ENCODE measurements at regions not wholly inside any gene's neighbourhood (a gene's known extent, or its start where the extent isn't known, plus 50 kb on each side); places are given as distances from the start of the nearest gene placed in this dataset.

DNA sequence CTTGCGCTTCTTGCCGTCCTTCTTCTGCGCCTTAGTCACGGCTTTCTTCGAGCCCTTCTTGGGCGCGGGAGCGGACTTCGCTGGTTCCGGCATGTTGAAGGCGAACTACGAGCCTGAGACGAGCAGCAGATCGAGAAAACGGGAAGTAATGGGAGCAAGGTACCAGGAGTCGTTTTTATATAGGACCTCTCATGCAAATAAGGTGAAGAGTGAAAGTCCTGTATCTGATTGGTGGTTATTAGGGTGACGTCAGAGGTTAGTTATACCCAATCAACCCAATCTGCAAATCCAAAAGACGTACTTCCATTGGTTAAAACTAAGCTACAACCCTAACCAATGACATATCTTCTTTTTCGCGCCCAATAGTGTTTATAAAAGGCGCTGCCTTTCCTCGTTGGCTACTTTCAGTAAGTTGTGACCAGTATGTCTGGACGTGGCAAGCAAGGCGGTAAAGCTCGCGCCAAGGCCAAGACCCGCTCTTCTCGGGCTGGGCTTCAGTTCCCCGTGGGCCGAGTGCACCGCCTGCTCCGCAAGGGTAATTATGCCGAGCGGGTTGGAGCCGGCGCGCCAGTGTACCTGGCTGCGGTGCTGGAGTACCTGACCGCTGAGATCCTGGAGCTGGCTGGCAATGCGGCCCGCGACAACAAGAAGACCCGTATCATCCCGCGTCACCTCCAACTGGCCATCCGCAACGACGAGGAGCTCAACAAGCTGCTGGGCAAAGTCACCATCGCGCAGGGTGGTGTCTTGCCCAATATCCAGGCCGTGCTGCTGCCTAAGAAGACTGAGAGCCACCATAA, 100.6 kb upstream of the PRSS16 start:
- WGBS, 2 experiments (ENCODE audit: insufficient coverage in 2 of 2), result 0 to 1% methylated on average over 33 to 40 of the region's 51 CpGs
- H3K9me3 ChIP-seq (ENCODE audit: control insufficient read depth, low read length), result no peaks in the 10 kb centered on the region
- H3K4me3 ChIP-seq (ENCODE audit: extremely low read depth, insufficient read depth, low read length, poor library complexity, severe bottlenecking), result peak overlapping the region; percentile 67
- H3K4me1 ChIP-seq (ENCODE audit: control insufficient read depth, insufficient read depth, low read length, poor library complexity, severe bottlenecking), result no peaks in the 10 kb centered on the region
- H3K36me3 ChIP-seq (ENCODE audit: control insufficient read depth, insufficient read depth, low read length), result peaks cover 3% of the 10 kb centered on the region
- H3K27ac ChIP-seq (ENCODE audit: low read depth, low read length, severe bottlenecking), result peak overlapping the region; percentile 97

DNA sequence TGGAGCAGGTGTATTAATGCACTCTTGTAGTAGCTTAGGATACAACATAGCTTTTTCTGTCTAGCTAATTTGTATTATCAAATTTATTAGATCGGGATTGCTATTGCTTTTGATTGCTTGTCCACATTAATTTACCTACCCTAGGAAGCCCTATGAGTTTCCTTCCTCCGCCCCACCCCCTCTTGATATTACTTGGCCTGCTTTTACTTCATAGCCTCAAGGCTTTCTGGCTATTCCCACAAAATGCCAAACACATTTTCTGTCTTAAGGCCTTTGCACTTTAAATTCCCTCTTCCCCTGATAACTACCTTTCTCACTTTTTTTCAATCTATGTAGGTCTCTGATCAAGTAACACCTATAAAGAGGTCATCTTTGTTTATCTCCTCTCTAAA, 99.1 kb upstream of the PRSS16 start:
- Histone ChIP-seq H3K27ac (ENCODE audit: low read depth, low read length, severe bottlenecking) (no peak overlapping the region), H3K4me3 (ENCODE audit: extremely low read depth, insufficient read depth, low read length, poor library complexity, severe bottlenecking) (no peak overlapping the region), H3K9me3 (ENCODE audit: control insufficient read depth, low read length) (no peaks in the 10 kb centered on the region), H3K36me3 (ENCODE audit: control insufficient read depth, insufficient read depth, low read length) (peaks cover 2% of the 10 kb centered on the region), H3K4me1 (ENCODE audit: control insufficient read depth, insufficient read depth, low read length, poor library complexity, severe bottlenecking) (no peaks in the 10 kb centered on the region)
- 86 to 100% methylated on average over 1 of the region's 2 CpGs for WGBS, 2 experiments (ENCODE audit: insufficient coverage in 2 of 2)

GRCh38 chr6:27149150-27149549, 98.4 kb upstream of the PRSS16 start:
- Histone ChIP-seq H3K9me3 (ENCODE audit: control insufficient read depth, low read length) (no peaks in the 10 kb centered on the region), H3K4me1 (ENCODE audit: control insufficient read depth, insufficient read depth, low read length, poor library complexity, severe bottlenecking) (no peaks in the 10 kb centered on the region), H3K36me3 (ENCODE audit: control insufficient read depth, insufficient read depth, low read length) (no peaks in the 10 kb centered on the region), H3K27ac (ENCODE audit: low read depth, low read length, severe bottlenecking) (no peak overlapping the region), H3K4me3 (ENCODE audit: extremely low read depth, insufficient read depth, low read length, poor library complexity, severe bottlenecking) (no peak overlapping the region)
- WGBS, 2 experiments (ENCODE audit: insufficient coverage in 2 of 2), result 20% methylated on average over 1 of the region's 1 CpG; no CpG with 5 or more reads in 1 of the 2 experiments

GRCh38 chr6:27154696-27155095, 92.8 kb upstream of the PRSS16 start:
- Histone ChIP-seq H3K4me3 (ENCODE audit: extremely low read depth, insufficient read depth, low read length, poor library complexity, severe bottlenecking) (no peak overlapping the region), H3K9me3 (ENCODE audit: control insufficient read depth, low read length) (no peaks in the 10 kb centered on the region), H3K4me1 (ENCODE audit: control insufficient read depth, insufficient read depth, low read length, poor library complexity, severe bottlenecking) (no peaks in the 10 kb centered on the region), H3K27ac (ENCODE audit: low read depth, low read length, severe bottlenecking) (no peak overlapping the region), H3K36me3 (ENCODE audit: control insufficient read depth, insufficient read depth, low read length) (no peaks in the 10 kb centered on the region)
- WGBS, 2 experiments (ENCODE audit: insufficient coverage in 2 of 2), result no CpG with 5 or more reads among the region's 1 CpG

- H3K9me3 ChIP-seq (ENCODE audit: control insufficient read depth, low read length), result no peaks in the 10 kb centered on the region
- WGBS, 2 experiments (ENCODE audit: insufficient coverage in 2 of 2), result 30 to 42% methylated on average over 14 to 15 of the region's 15 CpGs
- no peak overlapping the region for H3K27ac ChIP-seq (ENCODE audit: low read depth, low read length, severe bottlenecking)
- no peaks in the 10 kb centered on the region for H3K36me3 ChIP-seq (ENCODE audit: control insufficient read depth, insufficient read depth, low read length)
- no peaks in the 10 kb centered on the region for H3K4me1 ChIP-seq (ENCODE audit: control insufficient read depth, insufficient read depth, low read length, poor library complexity, severe bottlenecking)
- H3K4me3 ChIP-seq (ENCODE audit: extremely low read depth, insufficient read depth, low read length, poor library complexity, severe bottlenecking), result peak overlapping the region; percentile 43
Measured at GRCh38 chr6:27156874-27157458, 90.5 kb upstream of the PRSS16 start.

GRCh38 chr6:27157459-27158315, 89.8 kb upstream of the PRSS16 start:
- WGBS, 2 experiments (ENCODE audit: insufficient coverage in 2 of 2), result 6 to 10% methylated on average over 32 of the region's 34 CpGs

DNA sequence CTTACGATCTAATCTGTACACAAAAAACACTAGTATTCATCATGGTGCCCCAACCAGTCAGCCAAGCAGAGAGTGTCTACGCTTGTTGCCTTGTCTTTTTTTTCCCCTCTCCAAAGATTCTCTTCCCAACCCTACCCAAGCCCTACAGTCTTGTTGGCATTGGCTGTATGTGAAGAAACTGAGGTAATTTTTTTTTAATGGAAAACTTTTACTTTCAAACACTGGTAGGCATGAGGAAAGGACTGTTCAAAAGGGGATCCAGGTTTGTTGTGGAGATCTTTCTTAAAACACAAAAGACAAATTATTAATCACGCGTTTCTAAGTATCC, 89.2 kb upstream of the PRSS16 start:
- Histone ChIP-seq H3K4me3 (ENCODE audit: extremely low read depth, insufficient read depth, low read length, poor library complexity, severe bottlenecking) (no peak overlapping the region), H3K4me1 (ENCODE audit: control insufficient read depth, insufficient read depth, low read length, poor library complexity, severe bottlenecking) (no peaks in the 10 kb centered on the region), H3K27ac (ENCODE audit: low read depth, low read length, severe bottlenecking) (no peak overlapping the region), H3K36me3 (ENCODE audit: control insufficient read depth, insufficient read depth, low read length) (no peaks in the 10 kb centered on the region), H3K9me3 (ENCODE audit: control insufficient read depth, low read length) (no peaks in the 10 kb centered on the region)
- WGBS, 2 experiments (ENCODE audit: insufficient coverage in 2 of 2), result 43% methylated on average over 1 of the region's 4 CpGs; no CpG with 5 or more reads in 1 of the 2 experiments

More at GRCh38 chr6:27157459-27158315, 89.8 kb upstream of the PRSS16 start:
- Histone ChIP-seq H3K9me3 (ENCODE audit: control insufficient read depth, low read length) (no peaks in the 10 kb centered on the region), H3K27ac (ENCODE audit: low read depth, low read length, severe bottlenecking) (no peak overlapping the region), H3K36me3 (ENCODE audit: control insufficient read depth, insufficient read depth, low read length) (no peaks in the 10 kb centered on the region), H3K4me3 (ENCODE audit: extremely low read depth, insufficient read depth, low read length, poor library complexity, severe bottlenecking) (peak overlapping the region; percentile 43), H3K4me1 (ENCODE audit: control insufficient read depth, insufficient read depth, low read length, poor library complexity, severe bottlenecking) (no peaks in the 10 kb centered on the region)

DNA sequence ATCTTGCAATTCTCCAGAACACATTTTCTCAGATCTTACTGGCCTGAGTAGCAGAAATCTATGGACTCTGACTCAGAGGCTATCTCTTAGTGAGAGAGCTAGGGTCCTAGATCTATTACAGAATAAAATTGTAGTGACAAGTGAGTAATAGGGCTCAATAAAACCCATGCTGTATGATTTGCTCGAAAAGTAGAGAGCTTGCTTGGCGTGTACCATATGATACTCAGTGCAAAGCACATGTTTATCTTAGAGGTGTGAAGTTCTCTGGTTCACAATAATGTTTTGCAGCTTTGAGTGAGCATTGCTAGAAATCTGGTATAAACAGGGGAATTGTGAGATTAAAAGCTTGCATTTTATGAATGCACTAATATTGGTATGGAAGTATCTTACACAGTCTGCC, 87.8 kb upstream of the PRSS16 start:
- WGBS, 2 experiments (ENCODE audit: insufficient coverage in 2 of 2), result 85 to 92% methylated on average over 2 of the region's 2 CpGs
- H3K4me3 ChIP-seq (ENCODE audit: extremely low read depth, insufficient read depth, low read length, poor library complexity, severe bottlenecking), result no peak overlapping the region
- H3K9me3 ChIP-seq (ENCODE audit: control insufficient read depth, low read length), result no peaks in the 10 kb centered on the region

DNA sequence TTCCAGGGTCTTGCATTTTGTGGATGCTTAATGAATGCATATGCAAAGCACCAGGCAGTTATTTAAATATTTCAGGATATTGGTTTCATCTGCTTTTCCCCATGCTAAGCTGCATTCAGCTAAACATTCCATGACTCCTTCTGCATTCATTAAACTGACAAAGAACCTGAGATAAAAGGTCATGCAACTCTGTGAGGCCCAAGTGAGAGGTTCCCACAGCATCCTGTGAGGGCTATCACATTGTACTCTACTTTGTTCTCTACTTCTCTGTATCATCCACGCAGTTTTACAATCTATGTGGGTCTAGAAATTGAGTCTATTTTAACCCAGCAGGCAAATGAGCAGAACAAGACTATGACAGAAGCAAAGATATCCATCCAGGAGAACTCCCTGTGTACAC, 86.4 kb upstream of the PRSS16 start:
- Histone ChIP-seq H3K36me3 (ENCODE audit: control insufficient read depth, insufficient read depth, low read length) (no peaks in the 10 kb centered on the region), H3K4me3 (ENCODE audit: extremely low read depth, insufficient read depth, low read length, poor library complexity, severe bottlenecking) (no peak overlapping the region), H3K27ac (ENCODE audit: low read depth, low read length, severe bottlenecking) (no peak overlapping the region), H3K9me3 (ENCODE audit: control insufficient read depth, low read length) (no peaks in the 10 kb centered on the region), H3K4me1 (ENCODE audit: control insufficient read depth, insufficient read depth, low read length, poor library complexity, severe bottlenecking) (no peaks in the 10 kb centered on the region)
- 50% methylated on average over 1 of the region's 1 CpG; no CpG with 5 or more reads in 1 of the 2 experiments for WGBS, 2 experiments (ENCODE audit: insufficient coverage in 2 of 2)

More for the DNA sequence above, 87.8 kb upstream of the PRSS16 start:
- H3K4me1 ChIP-seq (ENCODE audit: control insufficient read depth, insufficient read depth, low read length, poor library complexity, severe bottlenecking), result no peaks in the 10 kb centered on the region
- no peaks in the 10 kb centered on the region for H3K36me3 ChIP-seq (ENCODE audit: control insufficient read depth, insufficient read depth, low read length)
- no peak overlapping the region for H3K27ac ChIP-seq (ENCODE audit: low read depth, low read length, severe bottlenecking)

DNA sequence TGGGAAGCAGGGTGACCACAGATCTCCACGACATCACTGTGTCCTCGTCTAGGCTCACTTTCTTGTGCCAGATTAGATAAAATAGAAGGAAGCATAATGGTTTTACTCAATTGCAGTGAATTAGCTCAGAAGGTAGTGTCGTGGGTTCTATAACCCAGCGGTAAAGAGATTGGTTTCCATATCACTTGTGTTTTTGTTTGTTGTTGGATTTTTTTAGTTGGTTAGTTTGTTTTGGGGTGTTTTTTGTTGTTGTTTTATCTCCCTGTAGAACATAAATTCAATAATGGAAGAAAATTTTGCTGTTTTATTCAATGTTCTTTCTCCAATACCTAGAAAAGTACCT, 85.9 kb upstream of the PRSS16 start:
- no peaks in the 10 kb centered on the region for H3K4me1 ChIP-seq (ENCODE audit: control insufficient read depth, insufficient read depth, low read length, poor library complexity, severe bottlenecking)
- H3K9me3 ChIP-seq (ENCODE audit: control insufficient read depth, low read length), result no peaks in the 10 kb centered on the region
- H3K27ac ChIP-seq (ENCODE audit: low read depth, low read length, severe bottlenecking), result no peak overlapping the region
- 61 to 66% methylated on average over 3 to 4 of the region's 4 CpGs for WGBS, 2 experiments (ENCODE audit: insufficient coverage in 2 of 2)
- H3K4me3 ChIP-seq (ENCODE audit: extremely low read depth, insufficient read depth, low read length, poor library complexity, severe bottlenecking), result no peak overlapping the region
- no peaks in the 10 kb centered on the region for H3K36me3 ChIP-seq (ENCODE audit: control insufficient read depth, insufficient read depth, low read length)
